Mucosa of descending colon (tissue), 3 donors: ENCODE measurements at regions not wholly inside any gene's neighbourhood (a gene's known extent, or its start where the extent isn't known, plus 50 kb on each side); places are given as distances from the start of the nearest gene placed in this dataset.

ENCODE experiments used
- ATAC-seq: fragments of 200-7000 bp; cut with Tn5 transposase; one replicate; pipeline ENCODE4 v1.9.1; 2020; ENCODE audit warnings: mild to moderate bottlenecking, moderate library complexity
- DNase-seq, 3 donors: peaks; one replicate each; pipeline ENCODE4 v3.0.0-alpha.2; 2020
- H3K36me3 ChIP-seq: fragments of 200-600 bp; one replicate; pipeline ENCODE4 v1.8.0; 2021; ENCODE audit warnings: low read depth, mild to moderate bottlenecking
- H3K4me1 ChIP-seq: fragments of 200-600 bp; one replicate; pipeline ENCODE4 v1.8.0; 2021; ENCODE audit warnings: low read depth, mild to moderate bottlenecking
- H3K4me3 ChIP-seq: fragments of 200-600 bp; one replicate; pipeline ENCODE4 v1.8.0; 2021; ENCODE audit warnings: mild to moderate bottlenecking
- H3K9me3 ChIP-seq: fragments of 200-600 bp; one replicate; pipeline ENCODE4 v1.8.0; 2021; ENCODE audit warnings: mild to moderate bottlenecking
- CTCF ChIP-seq: fragments of 200-600 bp; IDR thresholded peaks from one replicate; pipeline ENCODE4 v1.8.0; 2022; ENCODE audit warnings: antibody characterized with exemption, mild to moderate bottlenecking
- intact Hi-C, 2 donors: fragments of 100-400 bp; cut with DNase I in 1 of 2; cut with micrococcal nuclease in 1 of 2; formaldehyde crosslinking; loops; one replicate each; pipeline versions ENCODE4 v1.11.0 to v1.11.1; 2022; cut with DNase I, micrococcal nuclease
- donor health status: DM: no; HTN: no; CAD: no; lungs with moderate emphysema.
- donor health status: DM: no; HTN: no; CAD: no.
- donor health status: DM: no; HTN: yes; CAD: no.

GRCh38 chr15:61459785-61460707, 230.9 kb upstream of the RORA start:
- TF ChIP-seq CTCF, result no peak
- no peak for DNase-seq

GRCh38 chr15:61457050-61457733, 228.1 kb upstream of the RORA start:
- DNase-seq, result no peak
- ATAC-seq, result no peak
- Histone ChIP-seq H3K4me3 (no peak overlapping the region), H3K9me3 (no peaks in the 10 kb centered on the region), H3K4me1 (no peaks in the 10 kb centered on the region), H3K36me3 (no peaks in the 10 kb centered on the region)
- intact Hi-C loops, result no loop called here
- TF ChIP-seq CTCF, result no peak

More at GRCh38 chr15:61459785-61460707, 230.9 kb upstream of the RORA start:
- no peak for ATAC-seq
- H3K4me3 ChIP-seq, result no peak overlapping the region
- intact Hi-C loops, result no loop called here
- H3K9me3 ChIP-seq, result no peaks in the 10 kb centered on the region
- H3K36me3 ChIP-seq, result no peaks in the 10 kb centered on the region
- H3K4me1 ChIP-seq, result no peaks in the 10 kb centered on the region

GRCh38 chr15:61449186-61449702, 220.1 kb upstream of the RORA start:
- no peak for TF ChIP-seq CTCF
- Histone ChIP-seq H3K9me3 (no peaks in the 10 kb centered on the region), H3K4me1 (no peaks in the 10 kb centered on the region), H3K36me3 (no peaks in the 10 kb centered on the region), H3K4me3 (no peak overlapping the region)
- ATAC-seq (no peak), DNase-seq (no peak)
- intact Hi-C loops, result no loop called here

- Histone ChIP-seq H3K36me3 (no peaks in the 10 kb centered on the region), H3K9me3 (no peaks in the 10 kb centered on the region), H3K4me1 (no peaks in the 10 kb centered on the region), H3K4me3 (no peak overlapping the region)
- TF ChIP-seq CTCF, result no peak
- ATAC-seq (no peak), DNase-seq (no peak)
- intact Hi-C loops, result no loop called here
These were observed 218.9 kb upstream of the RORA start for GRCh38 chr15:61447981-61448380.

- TF ChIP-seq CTCF, result no peak
- Histone ChIP-seq H3K9me3 (no peaks in the 10 kb centered on the region), H3K4me3 (no peak overlapping the region), H3K36me3 (no peaks in the 10 kb centered on the region), H3K4me1 (no peaks in the 10 kb centered on the region)
- ATAC-seq, result no peak
- DNase-seq, result no peak
- intact Hi-C loops, result no loop called here
These were observed 215.5 kb upstream of the RORA start for GRCh38 chr15:61444585-61444984.
